Ishikawa (cell line): ENCODE measurements at regions not wholly inside any gene's neighbourhood (a gene's known extent, or its start where the extent isn't known, plus 50 kb on each side); places are given as distances from the start of the nearest gene placed in this dataset.

ENCODE experiments used
- CREB1 ChIP-seq: IDR thresholded peaks from 2 replicates; pipeline ENCODE4 v1.6.1; 2012; ENCODE audit warnings: low read depth
- EP300 ChIP-seq: IDR thresholded peaks from 2 replicates; pipeline ENCODE4 v1.6.1; 2012; ENCODE audit warnings: borderline replicate concordance
- FOXM1 ChIP-seq: IDR thresholded peaks from 2 replicates; pipeline ENCODE4 v1.6.1; 2012; ENCODE audit warnings: low read depth, borderline replicate concordance
- REST ChIP-seq: IDR thresholded peaks from 2 replicates; pipeline ENCODE4 v1.6.1; 2012; ENCODE audit warnings: low read depth, mild to moderate bottlenecking
- TAF1 ChIP-seq: IDR thresholded peaks from 2 replicates; pipeline ENCODE4 v1.6.1; 2012; ENCODE audit warnings: low read depth, mild to moderate bottlenecking
- TCF12 ChIP-seq: IDR thresholded peaks from 2 replicates; pipeline ENCODE4 v1.6.1; 2012; ENCODE audit warnings: low read depth

GRCh38 chr3:64888165-64888564 lies 200.4 kb upstream of the ADAMTS9 start:
- TF ChIP-seq FOXM1 (no peak), REST (no peak), EP300 (no peak), TAF1 (no peak), CREB1 (no peak), TCF12 (no peak)
